Activated CD4-positive, alpha-beta T cell treated with anti-CD3 and anti-CD28 coated beads for 48 hours (primary cell): ENCODE measurements at regions not wholly inside any gene's neighbourhood (a gene's known extent, or its start where the extent isn't known, plus 50 kb on each side); places are given as distances from the start of the nearest gene placed in this dataset.
"Not testable (repeated sequence)": the region's sequence is repeated elsewhere in the genome, so short reads cannot be mapped to it uniquely, and the experiment has no call there.

Experiments
- DNase-seq: peaks from one replicate; pipeline ENCODE4 v3.0.0-alpha.2; 2020

GRCh38 chr17:30686538-30687479 lies 137.7 kb downstream of the CRLF3 start:
- DNase-seq: not testable (repeated sequence)

- DNase-seq: not testable (repeated sequence)
These were observed 142.2 kb downstream of the CRLF3 start for GRCh38 chr17:30682280-30682679.

DNA sequence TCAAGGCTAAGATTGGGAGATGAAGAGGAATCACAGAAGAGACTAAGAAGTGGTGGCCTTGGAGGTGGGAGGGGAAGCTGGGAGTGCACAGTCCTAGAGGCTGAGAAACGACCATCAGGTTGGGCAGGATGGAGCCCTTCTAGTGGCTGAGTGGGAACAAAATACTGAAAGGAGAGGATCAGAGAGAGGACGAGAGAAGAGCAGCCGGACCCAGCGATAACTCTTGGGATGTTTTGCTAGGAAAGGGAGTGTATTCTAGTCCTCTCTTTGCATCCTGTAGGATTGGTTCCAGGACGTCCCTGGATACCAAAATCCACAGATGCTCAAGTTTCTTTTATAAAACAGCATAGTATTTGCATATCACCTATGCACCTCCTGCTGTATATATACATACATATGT lies 143.8 kb downstream of the CRLF3 start:
- DNase-seq: not testable (repeated sequence)

GRCh38 chr17:30677550-30678249 lies 146.8 kb downstream of the CRLF3 start:
- no peak for DNase-seq

DNA sequence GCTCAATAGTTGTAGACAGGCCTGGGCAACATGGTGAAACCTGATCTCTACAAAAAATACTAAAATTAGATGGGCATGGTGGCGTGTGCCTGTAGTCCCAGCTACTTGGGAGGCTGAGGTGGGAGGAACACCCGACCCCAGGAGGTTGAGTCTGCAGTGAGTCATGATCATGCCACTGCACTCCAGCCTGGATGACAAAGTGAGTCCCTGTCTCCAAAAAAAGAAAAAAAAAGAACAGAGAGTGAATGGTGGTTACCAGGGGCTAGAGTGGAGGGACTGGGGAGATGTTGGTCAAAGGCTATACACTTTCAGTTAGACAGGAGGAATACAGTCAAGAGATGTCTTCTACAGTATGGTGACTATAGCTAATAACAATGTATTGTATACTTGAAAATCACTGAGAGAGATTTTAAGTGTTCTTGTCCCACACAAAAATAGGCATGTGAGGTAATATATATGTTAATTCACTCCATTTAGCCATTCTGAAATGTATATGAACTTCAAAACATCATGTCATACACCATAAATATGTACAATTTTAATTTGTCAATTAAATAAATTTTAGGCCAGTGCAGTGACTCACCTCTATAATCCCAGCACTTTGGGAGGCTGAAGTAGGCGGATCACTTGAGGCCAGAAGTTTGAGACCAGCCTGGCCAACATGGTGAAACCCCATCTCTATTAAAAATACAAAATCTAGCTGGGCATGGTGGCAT lies 148.6 kb downstream of the CRLF3 start:
- DNase-seq: not testable (repeated sequence)

- not testable (repeated sequence) for DNase-seq
These were observed 155.3 kb downstream of the CRLF3 start for GRCh38 chr17:30669217-30669649.

GRCh38 chr17:30668360-30669181 lies 155.9 kb downstream of the CRLF3 start:
- DNase-seq: not testable (repeated sequence)

DNA sequence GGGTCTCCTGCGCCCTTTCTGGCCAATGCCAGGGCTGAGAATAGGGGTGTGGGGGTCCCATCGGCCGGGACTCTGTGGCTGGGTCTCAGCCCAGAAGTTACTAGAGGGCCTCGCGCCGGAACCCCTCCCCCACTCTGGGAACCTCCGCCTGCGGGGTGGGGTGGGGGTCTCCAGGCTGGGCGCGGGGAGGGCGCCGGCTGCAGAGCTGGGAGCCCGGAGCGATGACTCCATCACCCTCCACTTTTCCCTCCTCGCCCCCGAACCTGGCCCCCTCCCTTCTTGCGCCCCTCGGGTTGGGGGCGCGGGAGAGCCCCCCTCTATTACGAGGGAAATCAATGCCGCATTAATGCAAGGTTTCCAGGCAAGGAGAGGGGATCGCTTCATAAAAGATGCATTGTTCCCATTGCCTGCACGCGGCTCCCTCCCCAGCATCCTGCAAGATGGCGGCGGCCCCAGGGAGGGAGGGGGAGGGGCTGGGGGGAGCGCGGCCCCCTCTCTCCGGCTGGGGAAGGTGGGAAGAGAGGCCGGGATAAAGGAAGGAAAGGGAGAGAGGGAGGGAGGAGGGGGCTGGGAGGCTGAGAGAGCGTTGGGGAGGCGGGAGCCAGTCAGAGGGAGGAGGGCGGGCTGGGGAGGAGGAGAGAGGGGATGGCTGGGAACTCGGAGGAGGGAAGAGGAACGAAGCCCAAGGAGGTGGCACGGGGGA lies 156.7 kb downstream of the CRLF3 start:
- DNase-seq: not testable (repeated sequence)

DNA sequence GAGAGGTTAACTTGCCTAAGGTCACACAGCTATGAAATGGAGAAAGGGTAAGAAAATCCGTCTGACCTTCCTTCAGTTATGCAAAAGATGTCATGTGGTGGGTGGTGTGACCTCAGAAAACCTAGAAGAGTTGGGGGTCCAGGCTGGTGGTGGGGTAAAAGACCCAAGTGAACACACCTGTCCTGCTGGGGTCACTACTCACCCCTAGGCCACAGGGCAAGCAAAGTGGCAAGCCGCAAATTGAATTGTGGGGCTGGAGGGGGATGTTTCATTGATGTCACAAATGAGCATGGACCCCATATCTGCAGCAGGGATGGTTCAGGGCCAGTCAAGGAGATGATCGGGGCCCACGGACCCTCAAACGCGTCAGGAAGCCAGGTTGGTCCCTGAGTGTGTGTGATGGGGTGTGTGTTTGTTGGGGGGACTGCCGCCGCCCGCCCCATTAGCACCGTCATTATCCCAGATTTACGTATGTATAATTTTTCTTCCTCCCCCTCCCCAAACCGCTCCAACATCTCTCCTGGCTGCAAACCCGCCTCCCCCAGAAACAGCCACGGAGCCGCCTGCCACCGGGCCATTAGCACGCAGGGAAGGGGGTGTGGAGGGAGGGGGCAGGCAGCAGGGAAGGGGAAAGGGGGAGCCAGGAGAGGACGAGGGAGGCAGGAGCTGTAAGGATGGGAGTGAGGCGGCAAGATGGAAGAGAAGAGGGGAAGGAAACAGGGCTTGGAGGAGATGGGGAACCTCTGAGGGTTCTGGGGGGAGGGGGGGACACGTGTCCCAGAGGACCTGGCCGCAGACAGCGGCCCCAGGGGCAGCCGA lies 157.4 kb downstream of the CRLF3 start:
- not testable (repeated sequence) for DNase-seq

GRCh38 chr17:30663727-30664455 lies 160.6 kb downstream of the CRLF3 start:
- not testable (repeated sequence) for DNase-seq

- DNase-seq: not testable (repeated sequence)
These were observed 167.3 kb downstream of the CRLF3 start for GRCh38 chr17:30657148-30657547.

DNA sequence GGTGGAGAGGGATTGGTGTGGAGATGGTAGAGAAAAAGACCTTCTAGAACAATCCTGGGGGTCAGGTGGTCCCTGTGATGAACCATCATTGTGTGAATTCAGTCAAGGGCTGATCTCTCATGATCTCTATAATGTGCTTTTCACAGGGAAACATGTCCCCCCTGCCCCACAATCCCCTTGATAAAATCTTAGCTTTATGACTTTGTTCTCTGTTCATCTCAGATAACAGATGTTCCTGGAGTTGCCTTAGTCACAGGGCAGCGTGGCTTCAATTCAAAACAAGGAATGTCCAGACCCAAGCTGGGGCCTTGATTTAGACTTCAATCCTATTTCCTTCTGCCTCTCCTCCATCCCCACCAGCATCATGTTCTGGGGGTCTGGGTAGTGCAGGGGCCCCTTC lies 171.5 kb downstream of the CRLF3 start:
- not testable (repeated sequence) for DNase-seq

DNA sequence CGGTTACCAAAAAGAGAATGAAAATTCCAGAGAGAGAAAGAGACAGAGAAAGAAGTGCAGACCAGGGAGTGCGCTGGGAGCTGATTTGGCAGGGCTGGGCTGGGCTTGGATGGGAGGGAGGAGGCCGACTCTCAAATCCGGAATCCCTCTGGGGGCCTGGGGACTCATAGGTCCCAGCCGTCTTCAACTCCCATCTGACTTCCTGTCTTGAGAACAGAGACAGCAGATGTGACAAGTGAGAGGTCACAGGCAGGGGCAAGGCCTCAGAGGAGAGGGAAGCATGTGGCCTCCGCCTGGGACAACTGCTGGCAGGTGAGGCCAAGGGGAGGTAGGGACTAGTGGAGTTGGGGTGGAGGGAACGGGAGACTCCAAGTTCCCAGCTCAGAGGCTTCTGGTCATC lies 172.9 kb downstream of the GOSR1 start:
- not testable (repeated sequence) for DNase-seq

DNA sequence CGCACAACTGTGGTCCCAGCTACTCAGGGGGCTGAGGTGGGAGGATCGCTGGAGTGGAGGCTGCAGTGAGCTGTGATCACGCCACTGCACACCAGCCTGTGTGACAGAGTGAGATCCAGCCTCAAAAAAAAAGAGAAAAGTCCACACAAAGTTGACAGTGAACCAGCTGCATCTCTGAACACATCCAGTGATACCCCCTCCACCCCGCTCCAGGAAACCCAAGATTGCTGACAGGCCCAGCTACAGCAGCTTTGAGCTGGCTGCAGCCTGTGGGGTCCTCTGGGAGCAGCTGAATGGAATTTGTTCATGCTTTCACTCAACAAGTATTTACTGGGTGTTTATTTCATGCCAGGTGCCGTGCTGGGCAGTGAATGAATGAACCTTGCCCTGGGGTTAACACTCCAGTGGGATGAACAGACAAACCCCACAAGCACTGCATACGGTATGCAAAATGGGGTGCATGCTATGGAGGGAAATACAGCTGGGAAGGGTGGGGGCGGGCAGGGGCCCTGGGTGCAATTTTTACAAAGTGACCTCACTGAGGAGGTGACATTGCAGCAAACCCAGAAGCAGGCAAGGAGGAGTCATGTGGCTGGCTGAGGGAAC lies 170.9 kb downstream of the GOSR1 start:
- DNase-seq: not testable (repeated sequence)

DNA sequence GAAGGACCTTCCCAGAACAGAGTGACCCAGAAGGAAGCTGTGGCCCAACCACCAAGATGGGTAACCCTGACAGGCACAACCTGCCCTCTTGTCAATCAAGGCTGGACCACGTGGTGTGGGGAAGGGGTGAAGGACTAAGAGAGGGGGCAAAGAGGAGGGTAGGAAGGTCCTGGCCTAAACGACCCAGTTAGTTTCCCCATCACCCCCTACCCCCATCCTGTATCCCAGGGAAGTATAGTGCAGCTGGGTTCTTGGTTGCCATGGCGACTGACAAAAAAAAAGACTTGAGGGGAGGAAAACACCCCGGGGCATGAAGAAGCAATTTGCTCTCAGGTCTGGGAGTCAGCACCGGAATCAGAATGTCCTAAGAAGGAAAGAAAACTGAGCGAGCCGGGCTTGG lies 168.7 kb downstream of the GOSR1 start:
- not testable (repeated sequence) for DNase-seq

- DNase-seq: not testable (repeated sequence)
These were observed 167.5 kb downstream of the GOSR1 start for GRCh38 chr17:30644713-30645112.

DNA sequence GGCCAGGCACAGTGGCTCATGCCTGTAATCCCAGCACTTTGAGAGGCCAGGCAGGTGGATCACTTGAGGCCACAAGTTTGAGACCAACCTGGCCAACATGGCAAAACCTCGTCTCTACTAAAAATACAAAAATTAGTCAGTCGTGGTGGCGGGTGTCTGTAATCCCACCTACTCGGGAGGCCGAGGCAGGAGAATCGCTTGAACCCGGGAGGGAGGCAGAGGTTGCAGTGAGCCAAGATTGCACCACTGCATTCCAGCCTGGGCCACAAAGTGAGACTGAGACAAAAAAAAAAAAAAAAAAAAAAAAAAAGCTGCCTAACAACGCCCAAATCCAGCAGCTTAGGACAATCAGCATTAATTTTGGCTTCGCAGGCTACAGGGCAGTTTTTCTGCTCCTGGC lies 167.1 kb downstream of the GOSR1 start:
- not testable (repeated sequence) for DNase-seq

DNA sequence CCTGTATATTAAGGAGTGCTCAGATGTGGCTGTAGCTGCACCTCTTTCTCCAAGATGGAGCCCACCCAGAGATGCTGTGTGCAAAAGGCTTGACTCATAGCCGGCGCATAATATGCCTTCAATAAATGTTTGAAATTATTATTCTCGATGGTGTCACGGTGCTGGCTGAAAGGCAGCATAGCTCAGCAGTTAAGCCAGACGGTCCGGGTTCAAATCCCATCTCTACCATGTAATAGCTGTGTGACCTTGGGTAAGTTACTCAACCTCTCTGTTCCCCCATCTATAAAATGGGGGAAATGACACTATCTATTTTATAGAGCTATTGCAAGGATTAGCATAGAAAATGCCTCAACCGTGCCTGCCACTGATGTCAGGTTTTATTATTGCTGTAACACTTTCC lies 164.2 kb downstream of the GOSR1 start:
- DNase-seq: not testable (repeated sequence)

- DNase-seq: not testable (repeated sequence)
These were observed 162.2 kb downstream of the GOSR1 start for GRCh38 chr17:30639391-30639790.
